GM21723 (cell line): ENCODE measurements at regions not wholly inside any gene's neighbourhood (a gene's known extent, or its start where the extent isn't known, plus 50 kb on each side); places are given as distances from the start of the nearest gene placed in this dataset.
"Not testable (repeated sequence)": the region's sequence is repeated elsewhere in the genome, so short reads cannot be mapped to it uniquely, and the experiment has no call there.

ENCODE experiments used
- ATAC-seq: cut with Tn5 transposase; IDR thresholded peaks from one replicate; pipeline ENCODE4 v1.9.1; 2021; ENCODE audit warnings: mild to moderate bottlenecking, moderate library complexity; ENCODE audit not compliant: unreplicated experiment

DNA sequence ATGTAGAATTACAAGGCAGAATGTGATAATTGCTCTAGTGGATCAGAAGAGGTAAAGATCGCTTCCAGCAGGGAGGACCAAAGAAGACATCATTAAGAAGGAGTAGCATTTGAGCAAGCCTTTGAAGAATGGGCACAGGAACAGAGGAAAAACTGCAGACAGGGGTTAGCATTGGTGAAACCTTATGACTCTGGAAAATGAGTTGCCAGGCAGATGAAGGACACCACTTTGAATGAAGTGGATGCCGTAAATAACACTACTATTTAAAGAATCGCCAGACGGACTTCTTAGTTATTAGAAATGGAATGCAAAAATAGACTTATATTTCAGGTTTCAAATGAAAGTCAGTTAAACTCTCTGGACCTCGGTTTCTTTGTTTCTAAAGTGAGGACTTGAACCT, 727.7 kb downstream of the USP25 start:
- ATAC-seq, result no peak

DNA sequence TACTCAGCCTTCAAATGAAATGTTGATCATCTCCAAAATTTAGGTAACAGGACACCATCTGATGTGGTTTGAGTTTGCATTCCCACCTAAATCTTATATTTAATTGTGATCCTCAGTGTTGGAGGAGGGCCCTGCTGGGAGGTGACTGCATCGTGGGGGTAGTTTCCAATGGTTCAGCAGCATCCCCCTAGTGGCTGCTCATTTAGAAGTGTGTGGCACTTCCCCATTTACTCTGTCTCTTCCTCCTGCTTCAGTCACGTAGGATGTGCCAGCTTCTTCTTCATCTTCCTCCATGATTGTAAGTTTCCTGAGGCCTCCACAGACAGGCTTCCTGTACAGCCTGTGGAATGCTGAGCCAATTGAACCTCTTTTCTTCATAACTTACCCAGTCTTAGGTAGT, 731.2 kb downstream of the USP25 start:
- no peak for ATAC-seq

DNA sequence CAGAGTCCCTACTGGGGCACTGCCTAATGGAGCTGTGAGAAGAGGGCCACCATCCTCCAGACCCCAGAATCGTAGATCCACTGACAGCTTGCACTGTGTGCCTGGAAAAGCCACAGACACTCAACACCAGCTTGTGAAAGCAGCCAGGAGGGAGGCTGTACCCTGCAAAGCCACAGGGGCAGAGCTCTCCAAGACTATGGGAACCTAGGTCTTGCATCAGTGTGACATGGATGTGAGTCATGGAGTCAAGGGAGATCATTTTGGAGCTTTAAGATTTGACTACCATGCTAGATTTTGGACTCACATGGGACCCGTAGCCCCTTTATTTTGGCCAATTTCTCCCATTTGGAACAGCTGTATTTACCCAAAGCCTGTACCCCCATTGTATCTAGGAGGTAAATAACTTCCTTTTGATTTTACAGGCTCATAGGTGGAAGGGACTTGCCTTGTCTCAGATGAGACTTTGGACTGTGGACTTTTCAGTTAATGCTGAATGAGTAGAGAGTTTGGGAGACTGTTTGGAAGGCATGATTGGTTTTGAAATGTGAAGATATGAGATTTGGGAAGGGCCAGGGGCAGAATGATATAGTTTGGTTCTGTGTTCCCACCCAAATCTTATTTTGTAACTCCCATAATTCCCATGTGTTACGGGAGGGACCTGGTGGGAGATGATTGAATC, 734.6 kb downstream of the USP25 start:
- not testable (repeated sequence) for ATAC-seq

DNA sequence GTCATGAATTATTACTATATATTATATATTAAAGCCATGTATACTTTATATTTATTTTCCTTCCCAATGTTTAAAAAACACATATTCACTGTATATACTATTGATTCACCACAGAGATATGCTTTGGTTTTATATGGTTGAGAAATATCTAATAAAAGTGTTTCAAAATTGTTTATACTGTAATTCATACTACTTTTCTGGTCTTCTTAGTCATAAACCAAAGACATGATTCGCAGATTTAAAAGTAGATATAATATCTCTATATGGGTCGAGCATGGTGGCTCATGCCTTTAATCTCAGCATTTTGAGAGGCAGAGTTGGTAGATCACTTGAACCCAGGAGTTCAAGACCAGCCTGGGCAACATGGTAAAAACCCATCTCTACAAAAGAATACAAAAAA, 738.4 kb downstream of the USP25 start:
- no peak for ATAC-seq

DNA sequence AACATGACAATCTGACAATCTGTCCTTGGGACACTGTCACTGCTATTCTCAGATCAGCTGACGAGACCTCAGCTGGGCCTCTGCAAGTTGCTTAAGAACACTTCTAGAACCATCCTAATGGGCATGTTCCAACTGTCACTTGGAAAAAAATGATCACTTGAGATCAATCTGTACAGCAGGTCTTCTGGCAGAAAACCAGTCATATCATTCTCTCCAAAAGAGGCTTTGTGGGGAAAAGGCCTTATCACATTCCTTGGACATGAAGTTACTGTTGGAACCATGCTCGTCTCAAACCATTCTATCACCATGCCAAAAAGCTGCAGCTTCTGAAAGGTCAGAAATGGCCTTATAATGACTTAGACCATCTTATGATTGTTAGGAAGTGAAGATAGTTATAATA, 744.2 kb downstream of the USP25 start:
- ATAC-seq, result no peak

DNA sequence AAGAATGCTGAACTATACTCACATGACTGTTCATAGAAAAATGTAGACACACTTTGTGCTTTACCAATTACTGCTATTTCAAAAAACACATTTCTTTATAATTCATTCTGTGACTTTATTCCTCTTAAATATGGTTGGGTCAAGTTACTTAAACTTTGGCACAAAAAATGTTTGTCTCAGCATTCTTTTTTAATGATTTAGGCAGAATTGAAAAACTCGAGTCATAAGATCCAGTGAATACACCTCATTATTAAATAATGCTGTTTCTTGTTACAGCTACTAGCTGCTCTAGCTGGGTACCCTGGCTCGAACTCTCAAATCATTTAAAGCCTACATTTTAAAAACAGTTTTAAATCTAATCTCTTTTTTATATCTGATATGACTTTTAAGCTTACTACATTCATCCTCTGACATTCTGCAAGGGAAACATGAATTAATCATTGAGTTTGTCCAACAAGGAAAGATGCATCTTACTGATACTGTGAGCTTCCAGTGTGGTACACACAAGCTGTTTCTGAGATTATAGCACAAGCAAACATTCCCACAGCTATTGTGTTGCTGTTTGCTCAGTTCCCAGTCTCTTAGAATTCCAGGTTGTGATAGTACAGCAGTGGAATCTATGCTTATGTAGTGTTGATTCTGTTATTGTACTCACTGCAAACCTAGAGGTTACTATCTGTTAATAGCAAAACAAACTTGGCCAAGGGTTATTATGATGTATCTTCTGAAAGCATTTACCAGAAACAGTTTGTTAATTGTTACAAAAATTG, 746.5 kb downstream of the USP25 start:
- ATAC-seq, result no peak

DNA sequence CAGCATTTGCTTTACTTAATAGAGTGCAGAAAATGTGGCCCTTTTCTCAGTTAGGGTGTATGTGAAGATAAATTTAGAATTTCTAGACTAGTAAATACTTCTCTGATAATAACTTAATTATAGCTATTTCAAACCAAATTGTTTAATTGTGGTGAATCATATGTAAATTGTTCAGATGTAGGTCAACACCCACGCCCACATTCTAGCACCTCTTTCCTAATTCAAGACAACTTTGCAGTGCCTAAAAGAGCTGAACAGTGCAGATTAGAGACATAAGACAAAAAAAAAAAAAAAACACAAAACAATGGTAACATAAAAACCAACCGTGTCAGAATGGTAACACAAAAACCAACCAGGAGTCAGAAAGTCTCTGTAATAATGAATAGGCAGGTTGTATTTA, 758.3 kb downstream of the USP25 start:
- no peak for ATAC-seq

DNA sequence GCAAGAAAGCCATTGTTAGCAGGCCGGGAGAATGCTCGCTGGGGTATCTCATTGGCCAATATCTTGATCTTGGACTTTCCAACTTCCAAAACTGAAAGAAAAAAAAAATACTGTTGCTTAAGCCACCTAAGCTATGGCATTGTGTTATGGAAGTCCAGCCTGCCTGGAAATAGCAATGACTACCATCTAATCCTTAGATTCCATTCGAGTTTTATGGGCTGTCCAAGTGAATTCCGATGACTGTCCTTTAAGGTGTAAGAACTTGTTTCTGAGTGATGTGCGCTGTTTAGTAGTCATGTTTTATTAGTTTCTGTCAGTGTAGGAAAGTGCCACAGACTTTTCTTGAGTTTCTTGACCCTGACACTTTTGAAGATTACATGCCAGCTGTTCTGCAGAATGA, 762.6 kb downstream of the USP25 start:
- ATAC-seq, result no peak

DNA sequence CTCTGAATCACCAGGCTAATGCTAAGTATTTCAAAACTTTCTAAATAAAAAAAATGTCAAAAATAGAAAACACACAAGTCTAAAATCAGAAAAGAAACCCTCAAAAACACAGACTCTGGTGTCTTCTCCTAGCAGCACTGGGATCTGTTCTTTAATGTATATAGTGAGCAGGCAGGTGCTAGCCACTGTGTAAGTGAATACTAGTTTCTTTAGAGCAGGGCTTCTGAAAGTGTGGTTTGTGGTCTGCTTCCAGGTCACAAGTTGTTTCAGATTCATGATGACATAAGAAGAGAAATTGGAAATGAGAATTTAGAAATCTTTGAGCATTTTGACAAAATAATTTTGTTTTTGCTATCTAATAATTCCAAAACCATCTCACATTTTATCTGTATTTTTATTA, 763.1 kb downstream of the USP25 start:
- ATAC-seq, result no peak

DNA sequence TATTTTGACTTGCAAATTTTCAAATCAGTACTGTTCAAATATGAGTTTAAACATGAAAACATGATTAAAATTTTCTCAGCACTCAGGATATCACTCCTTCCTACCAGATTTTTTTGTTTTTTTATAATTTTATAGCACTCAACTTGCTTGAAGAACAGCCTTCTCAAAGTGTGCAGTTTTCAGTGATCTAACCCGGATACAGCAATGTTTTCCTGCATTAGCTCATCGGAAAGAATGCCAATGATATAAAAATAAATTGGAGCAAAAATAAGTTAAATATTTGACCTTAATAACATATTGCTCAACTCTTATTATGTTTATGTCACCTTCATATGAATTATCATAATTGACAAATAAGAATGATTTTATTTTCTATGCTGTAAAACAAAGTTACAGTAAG, 766.8 kb downstream of the USP25 start:
- no peak for ATAC-seq

DNA sequence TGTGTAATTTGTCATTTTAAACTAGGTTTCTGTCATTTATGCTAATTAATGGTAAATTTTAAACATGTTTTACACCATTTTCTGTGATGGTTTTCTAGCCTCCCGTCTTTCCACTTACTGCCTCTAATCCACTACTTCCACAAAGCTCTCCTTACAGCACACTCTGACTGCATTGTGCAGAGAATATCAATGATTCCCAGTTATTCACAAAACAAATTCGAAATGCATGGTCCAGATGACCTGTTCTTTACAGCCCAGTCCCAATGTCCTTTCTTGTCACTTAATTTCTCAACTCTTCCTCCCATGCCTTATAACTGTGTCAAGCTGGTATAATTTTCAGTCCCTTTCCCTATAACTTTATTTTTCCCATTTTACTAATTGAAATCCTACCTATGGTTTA, 770.5 kb downstream of the USP25 start:
- ATAC-seq, result no peak

DNA sequence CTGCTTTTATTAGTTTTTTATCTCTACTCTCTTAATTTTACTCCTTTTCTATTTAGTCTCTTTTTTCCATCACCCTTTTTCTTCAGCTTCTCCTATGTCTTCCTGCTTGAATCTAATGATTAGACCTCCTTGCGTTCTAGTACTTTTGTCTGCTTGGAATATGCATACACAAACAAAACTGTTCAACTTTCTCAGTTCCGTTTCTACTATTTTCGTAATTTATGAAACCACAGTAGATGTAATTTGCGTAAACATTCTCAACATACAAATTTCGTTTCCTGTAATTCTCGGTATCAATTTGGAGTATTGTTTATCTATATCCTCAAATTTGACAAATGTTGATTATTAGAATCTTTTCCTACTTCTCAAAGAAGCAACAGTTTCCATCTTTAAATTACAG, 772.5 kb downstream of the USP25 start:
- ATAC-seq, result no peak

DNA sequence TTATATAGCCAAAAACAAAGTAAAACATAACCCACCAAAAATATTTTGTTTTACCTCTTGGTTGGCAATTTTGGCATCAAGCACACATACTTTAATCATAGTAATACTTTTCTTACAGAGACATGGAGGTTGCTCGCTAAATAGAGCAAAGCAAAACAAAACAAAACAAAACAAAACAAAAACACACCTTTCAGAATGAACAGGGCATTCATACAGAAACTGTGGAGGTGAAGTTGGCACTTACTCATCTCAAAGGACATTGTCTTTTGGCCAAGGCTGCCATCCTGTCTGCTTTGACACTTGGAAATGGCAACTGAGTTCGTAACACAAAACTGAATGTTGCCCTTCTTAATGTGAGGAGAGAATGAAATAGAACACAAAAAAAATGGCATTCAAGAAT, 773.1 kb downstream of the USP25 start:
- ATAC-seq, result no peak

DNA sequence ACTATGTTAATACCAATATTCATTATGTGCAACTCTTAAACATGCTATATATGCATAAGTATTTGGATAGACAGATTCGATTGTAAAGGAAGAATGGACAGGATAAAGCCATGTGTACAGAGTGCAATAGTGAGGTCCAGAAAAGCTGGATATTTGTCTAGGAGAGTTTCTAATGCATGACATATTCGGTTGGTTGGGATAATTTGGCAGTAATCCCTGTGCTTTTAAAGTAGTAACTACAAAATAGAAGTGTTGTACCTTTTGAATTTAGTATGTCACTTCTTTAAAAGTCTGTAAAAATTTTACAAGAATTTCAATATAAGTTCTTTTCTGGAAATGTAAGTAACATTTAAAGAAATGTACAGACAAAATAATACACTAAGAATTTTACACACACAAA, 774.5 kb downstream of the USP25 start:
- ATAC-seq, result no peak

DNA sequence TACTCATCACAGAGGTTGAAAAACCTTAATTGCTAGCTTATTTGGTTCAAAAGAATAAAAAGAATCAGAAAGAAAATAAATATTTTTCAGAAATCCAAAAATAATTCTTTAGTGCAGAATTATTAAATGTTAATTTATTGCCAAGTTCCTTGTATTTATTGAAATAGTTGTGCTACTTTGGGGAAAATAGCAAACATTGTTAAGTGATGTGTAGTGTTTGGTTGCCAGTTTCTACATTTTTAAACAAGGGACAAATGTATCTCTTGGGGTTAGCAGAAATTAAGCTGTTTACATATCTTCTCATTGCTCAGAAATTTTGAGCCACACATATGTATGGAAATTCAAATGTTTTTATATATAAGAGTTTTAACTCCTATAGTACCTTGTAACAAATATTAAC, 775.0 kb downstream of the USP25 start:
- ATAC-seq, result no peak

DNA sequence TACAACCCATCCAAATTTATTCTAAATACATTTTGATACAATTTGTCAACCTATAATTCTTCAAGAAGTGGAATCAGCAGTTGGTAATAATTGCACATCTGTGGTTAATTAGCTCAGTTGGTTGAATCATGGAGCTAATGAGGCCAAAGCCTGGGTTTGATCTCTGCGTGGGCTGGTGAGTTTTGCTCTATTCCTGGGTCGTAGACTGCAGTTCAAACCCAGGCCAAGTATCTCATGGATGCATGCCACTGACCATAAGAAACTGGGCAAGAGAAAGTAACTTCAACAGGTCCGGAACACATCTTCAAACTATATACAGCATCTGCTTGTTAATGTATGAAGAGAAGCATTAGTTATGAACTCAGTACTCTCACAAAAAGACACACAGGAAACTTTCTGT, 779.7 kb downstream of the USP25 start:
- ATAC-seq, result no peak

DNA sequence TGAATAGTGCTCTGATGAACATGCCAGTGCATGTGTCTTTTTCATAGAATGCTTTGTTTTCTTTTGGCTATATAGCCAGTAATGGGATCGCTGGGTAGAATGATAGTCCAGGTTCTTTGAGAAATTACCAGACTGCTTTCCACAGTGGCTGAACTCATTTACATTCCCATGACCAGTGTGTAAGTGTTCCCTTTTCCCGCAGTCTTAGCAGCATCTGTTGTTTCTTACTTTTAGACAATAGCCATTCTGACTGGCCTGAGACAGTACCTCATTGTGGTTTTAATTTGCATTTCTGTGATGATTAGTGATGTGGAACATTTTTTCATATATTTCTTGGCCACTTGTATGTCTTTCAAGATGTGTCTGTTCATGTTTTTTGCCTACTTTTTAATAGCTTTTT, 784.5 kb downstream of the USP25 start:
- ATAC-seq, result no peak

DNA sequence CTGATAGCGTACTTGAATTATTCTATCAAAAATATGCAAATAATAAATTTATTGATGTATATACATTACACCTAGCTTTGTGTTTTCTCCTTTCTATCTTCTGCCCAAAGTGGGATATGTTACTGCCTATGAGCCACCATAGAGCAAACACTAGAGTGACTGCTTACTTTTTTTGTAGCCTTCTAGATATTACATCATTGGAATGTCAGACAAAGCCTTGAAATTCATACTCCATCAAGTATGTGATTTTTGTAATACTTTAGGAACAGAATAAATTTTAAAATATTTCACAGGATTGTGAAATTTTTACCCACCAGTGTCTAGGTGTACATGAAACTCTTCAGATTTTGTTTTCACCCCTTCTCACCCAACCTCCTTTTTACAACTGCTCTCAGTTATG, 787.6 kb downstream of the USP25 start:
- no peak for ATAC-seq

DNA sequence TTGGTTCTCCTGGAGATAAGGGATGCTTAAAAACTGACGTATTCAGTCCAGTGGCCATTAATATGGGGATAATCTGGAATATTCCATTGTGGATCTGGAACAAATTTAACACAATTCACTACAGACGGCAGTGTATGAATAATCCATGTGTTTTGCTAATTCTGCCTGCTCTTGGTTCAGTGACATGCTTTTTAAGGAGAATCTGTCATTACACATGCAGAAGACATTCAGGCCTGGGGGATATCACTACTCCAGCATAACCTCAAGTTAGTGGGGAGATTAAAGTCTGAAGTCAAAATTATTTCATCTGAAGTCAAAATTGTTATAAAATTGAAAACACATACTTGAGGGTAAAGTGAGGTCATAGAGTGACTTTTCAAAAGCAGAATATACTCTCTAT, 789.3 kb downstream of the USP25 start:
- ATAC-seq, result no peak

DNA sequence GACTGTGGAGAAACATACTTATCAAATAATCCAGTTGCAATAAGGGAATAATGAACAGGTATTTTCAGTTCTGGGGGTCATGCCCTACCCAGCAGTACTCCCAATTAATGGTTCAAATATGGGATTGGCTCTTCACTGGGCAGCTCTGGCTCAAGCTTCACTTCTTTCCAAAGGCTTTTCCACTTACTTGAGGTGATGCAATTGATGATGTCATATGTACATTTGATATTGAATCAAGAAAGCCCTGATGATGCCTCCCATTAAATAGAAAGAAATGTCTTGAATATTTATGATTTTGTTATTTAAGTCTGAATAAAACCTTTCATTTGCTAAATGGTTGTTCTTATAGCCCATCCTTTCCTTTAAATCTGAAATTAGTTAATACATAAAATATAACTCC, 789.9 kb downstream of the USP25 start:
- ATAC-seq, result no peak

DNA sequence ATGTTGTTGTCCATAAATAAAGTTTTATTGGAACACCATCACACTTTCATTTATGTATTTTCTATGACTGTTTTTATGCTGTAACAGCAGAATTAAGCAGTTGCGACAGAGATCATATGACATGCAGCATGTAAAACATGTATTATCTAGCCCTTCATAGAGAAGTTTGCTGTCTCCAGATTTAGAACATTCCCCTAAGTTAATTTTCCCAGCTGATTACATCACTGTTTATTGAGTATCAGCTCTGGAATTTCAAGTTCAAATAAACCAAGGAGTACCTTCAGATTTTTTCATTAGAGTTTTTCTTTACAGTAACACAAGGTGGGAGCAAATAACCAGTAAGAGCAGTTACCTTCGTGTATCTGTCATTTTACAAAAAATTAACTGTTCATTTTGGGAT, 792.8 kb downstream of the USP25 start:
- no peak for ATAC-seq

DNA sequence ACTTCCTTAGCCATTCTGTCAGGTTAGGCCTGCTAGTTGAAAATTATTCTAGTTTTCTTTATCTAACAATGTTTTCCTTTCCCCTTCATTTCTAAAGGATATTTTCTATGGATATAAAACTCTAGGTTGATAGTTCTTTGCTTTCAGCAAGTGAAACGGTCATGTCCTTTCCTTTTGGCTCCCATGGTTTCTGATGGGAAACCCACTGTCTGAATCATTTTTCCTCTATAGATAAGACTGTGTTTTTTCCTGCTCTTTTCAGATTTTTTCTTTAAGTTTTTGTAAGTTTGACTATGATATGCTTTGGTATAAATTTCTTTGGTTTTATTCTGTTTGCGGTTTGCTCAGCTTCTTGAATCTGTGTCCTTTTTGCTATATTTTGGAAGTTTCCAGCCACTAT, 800.9 kb downstream of the USP25 start:
- ATAC-seq, result no peak

DNA sequence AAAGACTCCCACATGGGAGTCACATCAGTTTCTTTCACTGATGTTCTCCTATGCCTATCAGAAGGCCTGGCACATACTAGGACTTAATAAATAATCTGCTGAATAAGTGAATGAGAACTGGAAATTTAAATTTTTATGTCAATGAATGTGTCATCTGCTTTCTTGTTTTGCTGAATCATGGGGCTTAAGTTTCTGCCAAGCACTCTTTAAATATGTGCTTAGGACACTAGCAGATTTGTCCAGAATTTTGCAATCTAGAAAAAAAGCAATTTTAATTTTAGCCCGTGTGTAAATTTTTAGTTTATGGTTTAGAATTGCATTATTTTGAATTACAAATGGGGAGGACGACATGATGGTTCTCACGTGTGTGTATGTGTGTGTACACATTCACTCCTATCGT, 803.1 kb downstream of the USP25 start:
- ATAC-seq, result no peak
